HepG2 (cell line): ENCODE measurements at regions not wholly inside any gene's neighbourhood (a gene's known extent, or its start where the extent isn't known, plus 50 kb on each side); places are given as distances from the start of the nearest gene placed in this dataset.

ENCODE experiments used
- ATAC-seq: fragments of 200-7000 bp; cut with Tn5 transposase; 3 replicates; pipeline ENCODE4 v1.9.1; 2020; ENCODE audit warnings: mild to moderate bottlenecking, moderate library complexity
- BruUV-seq: library from RNA; stranded (reverse); fragments of 400-500 nt; replicated peaks from 2 replicates; lab custom pipeline; 2021; lab: Mats Ljungman, UMichigan
- CTCF ChIA-PET: fragments of 300-600 bp; formaldehyde crosslinking; extraction: SDS; loops from one replicate; lab custom pipeline; 2021; ENCODE audit warnings: low total read pairs, inconsistent platforms, low intra/inter-chr PET ratio; lab: Yijun Ruan, JAX
- POLR2A ChIA-PET: fragments of 350-600 bp; sonication (Branson Sonifier 250); formaldehyde crosslinking; loops from one replicate; lab custom pipeline; 2020; ENCODE audit warnings: antibody characterized with exemption, inconsistent platforms; lab: Yijun Ruan, JAX
- DNase-seq: peaks from one replicate; pipeline ENCODE4 v3.0.0-alpha.2; 2015; ENCODE audit warnings: low spot score
- FAIRE-seq: peaks from 3 replicates; lab custom pipeline; 2011; peaks lifted over from hg19 to GRCh38; lab: Jason Lieb, UNC
- H2AFZ ChIP-seq: one replicate; pipeline ENCODE4 v1.6.1; 2011; ENCODE audit warnings: low read length, inconsistent platforms
- H3K27ac ChIP-seq: fragments of 300-600 bp; 3 replicates; pipeline ENCODE4 v1.8.0; 2011; ENCODE audit warnings: mixed run types, mild to moderate bottlenecking, mixed read lengths, low read length, inconsistent platforms; ENCODE audit not compliant: insufficient read depth; ENCODE audit errors: extremely low read length
- H3K27me3 ChIP-seq, 2 experiments: fragments of 200-600 bp in 1 of 2; 2 replicates in 1 of 2; 3 replicates in 1 of 2; pipeline versions ENCODE4 v1.6.0 to v1.8.0; 2011; ENCODE audit warnings: low read length in 2 of 2, mild to moderate bottlenecking in 2 of 2, moderate library complexity in 2 of 2, inconsistent platforms in 1 of 2; ENCODE audit not compliant: insufficient read depth in 2 of 2, control insufficient read depth in 1 of 2
- H3K36me3 ChIP-seq, 2 experiments: fragments of 200-600 bp in 1 of 2; replicated peaks in 1 of 2; 2 replicates in 1 of 2; 3 replicates in 1 of 2; pipeline versions ENCODE4 v1.5.1 to v1.8.0; 2011; ENCODE audit warnings: low read length in 2 of 2, inconsistent platforms in 1 of 2; ENCODE audit not compliant: insufficient read depth in 2 of 2, control insufficient read depth in 1 of 2
- H3K4me1 ChIP-seq: 2 replicates; pipeline ENCODE4 v1.5.1; 2012; ENCODE audit warnings: low read length, inconsistent platforms; ENCODE audit not compliant: insufficient read depth
- H3K4me2 ChIP-seq: 2 replicates; pipeline ENCODE4 v1.6.0; 2011; ENCODE audit warnings: low read depth, low read length, inconsistent platforms
- H3K4me3 ChIP-seq, 3 experiments: fragments of 200-600 bp in 1 of 3; sonication (generic), shearing (Covaris generic) in 1 of 3; replicated peaks in 1 of 3; 2 replicates each; pipeline ENCODE4 v1.5.1; 2011 to 2016; ENCODE audit warnings: low read length in 3 of 3, inconsistent platforms in 2 of 3, low read depth in 2 of 3, mild to moderate bottlenecking in 2 of 3, control low read depth in 1 of 3, mixed read lengths in 1 of 3; ENCODE audit not compliant: insufficient read depth in 1 of 3
- H3K79me2 ChIP-seq: one replicate; pipeline ENCODE4 v1.6.1; 2011; ENCODE audit warnings: low read length, inconsistent platforms; ENCODE audit not compliant: insufficient read depth
- H3K9ac ChIP-seq: 2 replicates; pipeline ENCODE4 v1.6.0; 2011; ENCODE audit warnings: mild to moderate bottlenecking, low read depth, low read length, inconsistent platforms; ENCODE audit not compliant: insufficient read depth
- H3K9me3 ChIP-seq: 2 replicates; pipeline ENCODE4 v1.5.1; 2012; ENCODE audit warnings: mild to moderate bottlenecking, low read length
- H4K20me1 ChIP-seq: 2 replicates; pipeline ENCODE4 v1.6.0; 2011; ENCODE audit warnings: inconsistent platforms, mild to moderate bottlenecking, low read length, moderate library complexity; ENCODE audit not compliant: insufficient read depth
- CHD4 ChIP-seq: fragments of 200-600 bp; sonication (generic); IDR thresholded peaks from 2 replicates; pipeline ENCODE4 v1.7.0; 2017; ENCODE audit warnings: mild to moderate bottlenecking, low read length, borderline replicate concordance
- SOX5 ChIP-seq: IDR thresholded peaks from 2 replicates; pipeline ENCODE4 v1.6.1; 2016; ENCODE audit warnings: borderline replicate concordance
- ZNF124 ChIP-seq: sonication (generic); formaldehyde crosslinking; IDR thresholded peaks from 2 replicates; pipeline ENCODE4 v1.4.0; 2020; ENCODE audit warnings: missing genetic modification reagents
- ZNF629 ChIP-seq: sonication (generic); formaldehyde crosslinking; conservative IDR thresholded peaks from 2 replicates; pipeline ENCODE4 v1.5.0; 2020; ENCODE audit warnings: missing genetic modification reagents
- ZNF780A ChIP-seq: sonication (generic); formaldehyde crosslinking; IDR thresholded peaks from 2 replicates; pipeline ENCODE4 v1.8.0; 2022; ENCODE audit warnings: mild to moderate bottlenecking, missing genetic modification reagents, moderate library complexity
- ZNF792 ChIP-seq: IDR thresholded peaks from 2 replicates; pipeline ENCODE4 v1.6.1; 2016
- WGBS: methylation state at CpG from one replicate; pipeline ENCODE4 v1.1.6; 2017; ENCODE audit warnings: low lambda C conversion rate; 5-methylcytosine and 5-hydroxymethylcytosine counted together
- in situ Hi-C: cut with HindIII; loops from 2 replicates; pipeline ENCODE4 v1.10.0; 2017; ENCODE audit warnings: low pct_unique_long_range_greater_than_20kb; ENCODE audit not compliant: extremely low pct_ligation_motif_present
- intact Hi-C: fragments of 100-400 bp; cut with micrococcal nuclease; formaldehyde crosslinking; loops from one replicate; pipeline ENCODE4 v1.10.0; 2022; ENCODE audit not compliant: unreplicated experiment
- TF ChIP-seq, protein P1 (sequence below): sonication (generic); formaldehyde crosslinking; IDR thresholded peaks from 2 replicates; pipeline ENCODE4 v1.5.0; 2020; ENCODE audit warnings: mild to moderate bottlenecking, missing genetic modification reagents, borderline replicate concordance

DNA sequence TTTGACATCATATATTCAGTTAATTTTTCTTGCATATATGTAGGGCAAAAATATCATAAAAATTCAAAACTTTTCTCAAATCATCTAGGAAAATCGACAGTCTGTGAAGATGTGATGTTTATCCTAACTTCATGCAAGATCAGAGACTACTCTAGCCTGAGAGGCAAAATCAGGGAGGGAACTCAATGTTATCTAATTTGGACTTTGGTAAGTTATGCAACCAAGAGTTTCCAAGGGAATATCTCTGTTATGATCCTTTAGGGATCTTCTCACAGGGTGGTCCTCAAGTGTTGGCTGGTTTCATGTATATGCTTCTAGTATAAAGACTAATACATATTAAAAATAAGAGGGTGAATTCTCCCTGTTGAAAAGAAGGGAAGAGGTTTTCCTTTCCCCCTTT lies 723.9 kb downstream of the KHDRBS2 start:
- FAIRE-seq, result no peak
- no TSS peak for BruUV-seq
- POLR2A ChIA-PET, result no interaction called here

More for the DNA sequence above, 723.9 kb downstream of the KHDRBS2 start:
- peaks cover 13% of the 10 kb centered on the region for H3K9me3 ChIP-seq
- in situ Hi-C loops, result no loop called here
- no peak overlapping the region for H3K27ac ChIP-seq
- no peaks in the 10 kb centered on the region for H3K27me3 ChIP-seq
- H3K9ac ChIP-seq, result no peak overlapping the region
- TF ChIP-seq CHD4 (no peak), ZNF629 (CRISPR knock-in tag) (no peak), SOX5 (CRISPR knock-in tag) (no peak), ZNF792 (no peak), ZNF124 (CRISPR knock-in tag) (no peak), ZNF780A (CRISPR knock-in tag) (no peak)
- TF ChIP-seq, protein P1, sequence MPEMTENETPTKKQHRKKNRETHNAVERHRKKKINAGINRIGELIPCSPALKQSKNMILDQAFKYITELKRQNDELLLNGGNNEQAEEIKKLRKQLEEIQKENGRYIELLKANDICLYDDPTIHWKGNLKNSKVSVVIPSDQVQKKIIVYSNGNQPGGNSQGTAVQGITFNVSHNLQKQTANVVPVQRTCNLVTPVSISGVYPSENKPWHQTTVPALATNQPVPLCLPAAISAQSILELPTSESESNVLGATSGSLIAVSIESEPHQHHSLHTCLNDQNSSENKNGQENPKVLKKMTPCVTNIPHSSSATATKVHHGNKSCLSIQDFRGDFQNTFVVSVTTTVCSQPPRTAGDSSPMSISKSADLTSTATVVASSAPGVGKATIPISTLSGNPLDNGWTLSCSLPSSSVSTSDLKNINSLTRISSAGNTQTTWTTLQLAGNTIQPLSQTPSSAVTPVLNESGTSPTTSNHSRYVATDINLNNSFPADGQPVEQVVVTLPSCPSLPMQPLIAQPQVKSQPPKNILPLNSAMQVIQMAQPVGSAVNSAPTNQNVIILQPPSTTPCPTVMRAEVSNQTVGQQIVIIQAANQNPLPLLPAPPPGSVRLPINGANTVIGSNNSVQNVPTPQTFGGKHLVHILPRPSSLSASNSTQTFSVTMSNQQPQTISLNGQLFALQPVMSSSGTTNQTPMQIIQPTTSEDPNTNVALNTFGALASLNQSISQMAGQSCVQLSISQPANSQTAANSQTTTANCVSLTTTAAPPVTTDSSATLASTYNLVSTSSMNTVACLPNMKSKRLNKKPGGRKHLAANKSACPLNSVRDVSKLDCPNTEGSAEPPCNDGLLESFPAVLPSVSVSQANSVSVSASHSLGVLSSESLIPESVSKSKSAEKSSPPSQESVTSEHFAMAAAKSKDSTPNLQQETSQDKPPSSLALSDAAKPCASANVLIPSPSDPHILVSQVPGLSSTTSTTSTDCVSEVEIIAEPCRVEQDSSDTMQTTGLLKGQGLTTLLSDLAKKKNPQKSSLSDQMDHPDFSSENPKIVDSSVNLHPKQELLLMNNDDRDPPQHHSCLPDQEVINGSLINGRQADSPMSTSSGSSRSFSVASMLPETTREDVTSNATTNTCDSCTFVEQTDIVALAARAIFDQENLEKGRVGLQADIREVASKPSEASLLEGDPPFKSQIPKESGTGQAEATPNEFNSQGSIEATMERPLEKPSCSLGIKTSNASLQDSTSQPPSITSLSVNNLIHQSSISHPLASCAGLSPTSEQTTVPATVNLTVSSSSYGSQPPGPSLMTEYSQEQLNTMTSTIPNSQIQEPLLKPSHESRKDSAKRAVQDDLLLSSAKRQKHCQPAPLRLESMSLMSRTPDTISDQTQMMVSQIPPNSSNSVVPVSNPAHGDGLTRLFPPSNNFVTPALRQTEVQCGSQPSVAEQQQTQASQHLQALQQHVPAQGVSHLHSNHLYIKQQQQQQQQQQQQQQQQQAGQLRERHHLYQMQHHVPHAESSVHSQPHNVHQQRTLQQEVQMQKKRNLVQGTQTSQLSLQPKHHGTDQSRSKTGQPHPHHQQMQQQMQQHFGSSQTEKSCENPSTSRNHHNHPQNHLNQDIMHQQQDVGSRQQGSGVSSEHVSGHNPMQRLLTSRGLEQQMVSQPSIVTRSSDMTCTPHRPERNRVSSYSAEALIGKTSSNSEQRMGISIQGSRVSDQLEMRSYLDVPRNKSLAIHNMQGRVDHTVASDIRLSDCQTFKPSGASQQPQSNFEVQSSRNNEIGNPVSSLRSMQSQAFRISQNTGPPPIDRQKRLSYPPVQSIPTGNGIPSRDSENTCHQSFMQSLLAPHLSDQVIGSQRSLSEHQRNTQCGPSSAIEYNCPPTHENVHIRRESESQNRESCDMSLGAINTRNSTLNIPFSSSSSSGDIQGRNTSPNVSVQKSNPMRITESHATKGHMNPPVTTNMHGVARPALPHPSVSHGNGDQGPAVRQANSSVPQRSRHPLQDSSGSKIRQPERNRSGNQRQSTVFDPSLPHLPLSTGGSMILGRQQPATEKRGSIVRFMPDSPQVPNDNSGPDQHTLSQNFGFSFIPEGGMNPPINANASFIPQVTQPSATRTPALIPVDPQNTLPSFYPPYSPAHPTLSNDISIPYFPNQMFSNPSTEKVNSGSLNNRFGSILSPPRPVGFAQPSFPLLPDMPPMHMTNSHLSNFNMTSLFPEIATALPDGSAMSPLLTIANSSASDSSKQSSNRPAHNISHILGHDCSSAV (CRISPR knock-in tag), result no peak
- DNase-seq, result no peak
- H3K4me1 ChIP-seq, result no peaks in the 10 kb centered on the region
- H3K4me3 ChIP-seq, result no peak overlapping the region
- H2AFZ ChIP-seq, result no peak overlapping the region
- CTCF ChIA-PET, result no interaction called here
- intact Hi-C loops, result no loop called here
- 0% methylated on average over 1 of the region's 1 CpG for WGBS
- no peaks in the 10 kb centered on the region for H4K20me1 ChIP-seq
- no peak overlapping the region for H3K4me2 ChIP-seq
- H3K79me2 ChIP-seq, result no peaks in the 10 kb centered on the region
- no peaks in the 10 kb centered on the region for H3K36me3 ChIP-seq
- no peak for ATAC-seq
